ENCODE measurements at regions not wholly inside any gene's neighbourhood (a gene's known extent, or its start where the extent isn't known, plus 50 kb on each side); places are given as distances from the start of the nearest gene placed in this dataset.

- TF ChIP-seq ZBTB40 (IDR thresholded peaks at IDR 0.05) (no peak), ZBTB40 (CRISPR knock-in tag; IDR thresholded peaks at IDR 0.05) (no peak), SMAD2 (IDR thresholded peaks at IDR 0.05; ENCODE audit: low read depth, low read length) (no peak), CHD1 (IDR thresholded peaks at IDR 0.05; ENCODE audit: low read length) (no peak)
Observed at GRCh38 chr1:62941780-62942179, 157.8 kb downstream of the ATG4C start (continued).

Data from K562 (cell line).